Upper lobe of left lung (tissue), 4 donors: ENCODE measurements at regions not wholly inside any gene's neighbourhood (a gene's known extent, or its start where the extent isn't known, plus 50 kb on each side); places are given as distances from the start of the nearest gene placed in this dataset.
"Not testable (repeated sequence)": the region's sequence is repeated elsewhere in the genome, so short reads cannot be mapped to it uniquely, and the experiment has no call there.

Experiments
- EP300 ChIP-seq, 4 donors: sonication (generic); formaldehyde crosslinking; IDR thresholded peaks; one replicate each; pipeline ENCODE4 v1.5.1; 2017; ENCODE audit warnings: antibody characterized with exemption in 4 of 4, control low read depth in 2 of 4
- POLR2A ChIP-seq, 4 donors: fragments of 450-650 bp; IDR thresholded peaks; one replicate each; pipeline ENCODE4 v1.5.1; 2016 to 2017; ENCODE audit warnings: antibody characterized with exemption in 4 of 4, mild to moderate bottlenecking in 2 of 4

GRCh38 chr2:132349092-132349687 is 67.4 kb upstream of the GPR39 start:
- TF ChIP-seq POLR2A, EP300 (IDR thresholded peaks at IDR 0.05): not testable (repeated sequence)
